ENCODE measurements at regions not wholly inside any gene's neighbourhood (a gene's known extent, or its start where the extent isn't known, plus 50 kb on each side); places are given as distances from the start of the nearest gene placed in this dataset.
A peak's percentile ranks its signal among the peaks of the same experiment; 100 is the strongest.
"Not testable (repeated sequence)": the region's sequence is repeated elsewhere in the genome, so short reads cannot be mapped to it uniquely, and the experiment has no call there.

GRCh38 chr3:187540847-187541246, 129.3 kb downstream of the SST start:
- no peak for DNase-seq (ENCODE audit: low spot score)

GRCh38 chr3:187536185-187536584, 134.0 kb downstream of the SST start:
- DNase-seq (ENCODE audit: low spot score) = no peak

- no peak for DNase-seq (ENCODE audit: low spot score)
Observed at GRCh38 chr3:187533797-187534196, 136.4 kb downstream of the SST start.

GRCh38 chr3:187531831-187532230, 138.4 kb downstream of the SST start:
- DNase-seq (ENCODE audit: low spot score) = no peak

- no peak for DNase-seq (ENCODE audit: low spot score)
Observed at GRCh38 chr3:187522890-187523289, 147.3 kb downstream of the SST start.

- DNase-seq (ENCODE audit: low spot score) = no peak
Observed at GRCh38 chr3:187522293-187522692, 147.9 kb downstream of the SST start.

- no peak for DNase-seq (ENCODE audit: low spot score)
Observed at GRCh38 chr3:187521546-187521945, 148.6 kb downstream of the SST start.

- DNase-seq (ENCODE audit: low spot score) = no peak
Observed at GRCh38 chr3:187520027-187520945, 149.9 kb downstream of the SST start.

- DNase-seq (ENCODE audit: low spot score) = peak; percentile 7
Observed at GRCh38 chr3:187519428-187519890, 150.7 kb downstream of the SST start.

GRCh38 chr3:187518616-187519015, 150.4 kb downstream of the RTP4 start:
- no peak for DNase-seq (ENCODE audit: low spot score)

- DNase-seq (ENCODE audit: low spot score) = no peak
Observed at GRCh38 chr3:187518207-187518606, 150.0 kb downstream of the RTP4 start.

- DNase-seq (ENCODE audit: low spot score) = no peak
Observed at GRCh38 chr3:187516446-187517185, 148.4 kb downstream of the RTP4 start.

- no peak for DNase-seq (ENCODE audit: low spot score)
Observed at GRCh38 chr3:187507905-187508304, 139.7 kb downstream of the RTP4 start.

- DNase-seq (ENCODE audit: low spot score) = no peak
Observed at GRCh38 chr3:187507266-187507665, 139.1 kb downstream of the RTP4 start.

- no peak for DNase-seq (ENCODE audit: low spot score)
Observed at GRCh38 chr3:187504435-187504834, 136.2 kb downstream of the RTP4 start.

- DNase-seq (ENCODE audit: low spot score) = no peak
Observed at GRCh38 chr3:187498211-187498724, 130.1 kb downstream of the RTP4 start.

- DNase-seq (ENCODE audit: low spot score) = no peak
Observed at GRCh38 chr3:187497052-187497451, 128.9 kb downstream of the RTP4 start.

- DNase-seq (ENCODE audit: low spot score) = not testable (repeated sequence)
Observed at GRCh38 chr3:187494056-187494455, 125.9 kb downstream of the RTP4 start.

GRCh38 chr3:187491371-187491770, 123.2 kb downstream of the RTP4 start:
- no peak for DNase-seq (ENCODE audit: low spot score)

- DNase-seq (ENCODE audit: low spot score) = no peak
Observed at GRCh38 chr3:187490366-187490765, 122.2 kb downstream of the RTP4 start.

- no peak for DNase-seq (ENCODE audit: low spot score)
Observed at GRCh38 chr3:187484547-187485295, 116.5 kb downstream of the RTP4 start.

GRCh38 chr3:187481426-187481825, 113.2 kb downstream of the RTP4 start:
- no peak for DNase-seq (ENCODE audit: low spot score)
